H1 (cell line): ENCODE measurements at regions not wholly inside any gene's neighbourhood (a gene's known extent, or its start where the extent isn't known, plus 50 kb on each side); places are given as distances from the start of the nearest gene placed in this dataset.

Experiments used
- EZH2 ChIP-seq: fragments of 200-600 bp; sonication (generic); IDR thresholded peaks from 2 replicates; pipeline ENCODE4 v1.7.1; 2012; ENCODE audit warnings: low read depth, mild to moderate bottlenecking, moderate library complexity, low read length, inconsistent platforms; ENCODE audit not compliant: severe bottlenecking
- SUZ12 ChIP-seq: fragments of 200-600 bp; sonication (generic); IDR thresholded peaks from 2 replicates; pipeline ENCODE4 v1.6.1; 2012; ENCODE audit warnings: mild to moderate bottlenecking, inconsistent platforms, low read length, moderate library complexity, mixed read lengths

- no peak for TF ChIP-seq SUZ12
- no peak for TF ChIP-seq EZH2
Measured at GRCh38 chr14:104268295-104268694, 129.9 kb downstream of the KIF26A start (continued).
